Gastrocnemius medialis (tissue), 4 donors: ENCODE measurements at regions not wholly inside any gene's neighbourhood (a gene's known extent, or its start where the extent isn't known, plus 50 kb on each side); places are given as distances from the start of the nearest gene placed in this dataset.

Experiments used
- POLR2A ChIP-seq, 2 donors: fragments of 450-650 bp; IDR thresholded peaks; one replicate each; pipeline ENCODE4 v1.6.1; 2017; ENCODE audit warnings: antibody characterized with exemption in 2 of 2, mild to moderate bottlenecking in 2 of 2, moderate library complexity in 2 of 2
- TF ChIP-seq, protein P1 (sequence below), 5 experiments: fragments of 450-650 bp in 3 of 5; fragments of 200-600 bp in 2 of 5; sonication (generic) in 2 of 5; IDR thresholded peaks in 4 of 5; conservative IDR thresholded peaks in 1 of 5; 1 replicate in 4 of 5; 2 replicates in 1 of 5; pipeline ENCODE4 v1.5.1; 2016 to 2019; ENCODE audit warnings: antibody characterized with exemption in 5 of 5, mild to moderate bottlenecking in 3 of 5, moderate library complexity in 3 of 5

DNA sequence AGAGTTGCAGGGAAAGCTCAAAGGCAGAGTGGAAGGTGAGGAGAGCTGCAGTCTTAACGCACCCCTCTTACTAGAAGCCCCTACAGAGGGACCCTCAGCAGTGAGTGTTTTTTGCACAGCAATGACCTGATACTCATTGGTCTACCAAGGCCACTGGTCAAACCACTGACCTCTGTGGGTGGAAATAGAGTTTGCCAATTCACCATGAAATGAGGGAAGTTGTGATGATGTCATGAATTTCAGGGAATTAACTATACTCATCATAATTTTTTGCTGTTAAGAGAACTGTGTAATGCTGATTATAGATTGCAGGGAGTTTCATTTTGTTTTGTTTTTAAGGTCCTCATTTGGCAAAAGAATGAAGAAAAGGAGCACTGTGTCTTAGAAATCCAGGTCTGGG lies 101.7 kb upstream of the SMAD3 start:
- TF ChIP-seq, protein P1, sequence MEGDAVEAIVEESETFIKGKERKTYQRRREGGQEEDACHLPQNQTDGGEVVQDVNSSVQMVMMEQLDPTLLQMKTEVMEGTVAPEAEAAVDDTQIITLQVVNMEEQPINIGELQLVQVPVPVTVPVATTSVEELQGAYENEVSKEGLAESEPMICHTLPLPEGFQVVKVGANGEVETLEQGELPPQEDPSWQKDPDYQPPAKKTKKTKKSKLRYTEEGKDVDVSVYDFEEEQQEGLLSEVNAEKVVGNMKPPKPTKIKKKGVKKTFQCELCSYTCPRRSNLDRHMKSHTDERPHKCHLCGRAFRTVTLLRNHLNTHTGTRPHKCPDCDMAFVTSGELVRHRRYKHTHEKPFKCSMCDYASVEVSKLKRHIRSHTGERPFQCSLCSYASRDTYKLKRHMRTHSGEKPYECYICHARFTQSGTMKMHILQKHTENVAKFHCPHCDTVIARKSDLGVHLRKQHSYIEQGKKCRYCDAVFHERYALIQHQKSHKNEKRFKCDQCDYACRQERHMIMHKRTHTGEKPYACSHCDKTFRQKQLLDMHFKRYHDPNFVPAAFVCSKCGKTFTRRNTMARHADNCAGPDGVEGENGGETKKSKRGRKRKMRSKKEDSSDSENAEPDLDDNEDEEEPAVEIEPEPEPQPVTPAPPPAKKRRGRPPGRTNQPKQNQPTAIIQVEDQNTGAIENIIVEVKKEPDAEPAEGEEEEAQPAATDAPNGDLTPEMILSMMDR (IDR thresholded peaks at IDR 0.05 in 4 of 5, conservative IDR thresholded peaks at IDR 0.05 in 1 of 5), result no peak
- TF ChIP-seq POLR2A (IDR thresholded peaks at IDR 0.05), result no peak
